Activated naive CD4-positive, alpha-beta T cell treated with anti-CD3 and anti-CD28 coated beads for 36 hours (primary cell): ENCODE measurements at regions not wholly inside any gene's neighbourhood (a gene's known extent, or its start where the extent isn't known, plus 50 kb on each side); places are given as distances from the start of the nearest gene placed in this dataset.

Experiments used
- CTCF ChIA-PET: fragments of 350-600 bp; sonication (Branson Sonifier 250); formaldehyde crosslinking; loops from one replicate; lab custom pipeline; 2021; ENCODE audit warnings: antibody characterized with exemption; lab: Charles Lee
- DNase-seq: peaks from one replicate; pipeline ENCODE4 v3.0.0-alpha.2; 2020
- H3K27ac Mint-ChIP-seq: one replicate; pipeline ENCODE4 v1.8.0; 2021; ENCODE audit warnings: mild to moderate bottlenecking, mixed read lengths
- H3K27me3 Mint-ChIP-seq: one replicate; pipeline ENCODE4 v1.8.0; 2021; ENCODE audit warnings: low read depth, mixed read lengths
- H3K36me3 Mint-ChIP-seq: one replicate; pipeline ENCODE4 v1.8.0; 2021; ENCODE audit warnings: low read depth, mixed read lengths
- H3K4me1 Mint-ChIP-seq: one replicate; pipeline ENCODE4 v1.8.0; 2021; ENCODE audit warnings: low read depth, mixed read lengths
- H3K4me3 Mint-ChIP-seq: one replicate; pipeline ENCODE4 v1.8.0; 2021; ENCODE audit warnings: mild to moderate bottlenecking, moderate library complexity, mixed read lengths
- H3K9me3 Mint-ChIP-seq: one replicate; pipeline ENCODE4 v1.8.0; 2021; ENCODE audit warnings: mixed read lengths
- intact Hi-C: fragments of 100-400 bp; cut with micrococcal nuclease; formaldehyde crosslinking; loops from one replicate; pipeline ENCODE4 v1.15.1; 2023

DNA sequence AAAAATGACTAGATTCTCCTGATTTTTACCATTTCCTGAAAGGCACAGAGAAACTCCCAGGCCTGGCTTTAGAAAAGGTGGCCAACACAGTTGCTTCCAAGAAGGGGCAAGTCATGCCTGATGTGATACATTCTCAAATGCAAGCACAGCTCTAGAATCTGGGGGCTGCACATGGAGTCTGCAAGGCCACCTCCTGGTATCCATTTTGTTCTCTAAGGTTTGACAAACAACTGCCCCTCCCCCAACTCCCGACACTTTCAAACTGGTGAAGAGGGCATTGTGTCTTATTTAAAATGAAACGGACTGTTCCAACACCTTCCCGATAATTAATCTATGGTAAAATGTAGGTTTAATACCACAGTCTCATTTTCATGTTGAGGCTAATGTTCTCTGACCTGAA, 220.2 kb upstream of the CEP162 start:
- Mint-ChIP-seq H3K4me1 (no peaks in the 10 kb centered on the region), H3K27me3 (no peaks in the 10 kb centered on the region), H3K4me3 (no peak overlapping the region), H3K36me3 (no peaks in the 10 kb centered on the region), H3K9me3 (peaks cover under 1% of the 10 kb centered on the region), H3K27ac (no peak overlapping the region)
- DNase-seq: no peak
- intact Hi-C loops: no loop called here
- CTCF ChIA-PET: no interaction called here

DNA sequence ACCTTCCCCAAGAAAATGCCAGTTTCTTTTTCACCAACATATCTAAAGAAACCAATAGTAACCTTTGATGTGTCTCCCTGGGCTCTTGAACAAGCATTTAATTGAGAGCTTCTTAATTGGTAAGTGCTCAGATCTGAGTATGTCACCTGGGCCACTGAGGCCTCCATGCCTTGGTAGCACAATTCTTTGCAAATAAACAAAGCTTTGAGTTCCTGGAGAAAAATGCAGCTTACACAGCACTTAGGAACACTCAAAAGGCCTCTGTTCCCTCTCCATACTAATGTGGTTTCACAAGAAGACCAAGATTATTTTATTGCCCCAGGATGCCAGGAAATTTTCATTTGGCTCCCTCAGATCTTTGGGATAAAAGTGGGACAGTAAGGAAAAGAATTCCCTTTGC, 217.6 kb upstream of the CEP162 start:
- H3K27ac Mint-ChIP-seq: no peak overlapping the region
- no peaks in the 10 kb centered on the region for H3K36me3 Mint-ChIP-seq
- no peaks in the 10 kb centered on the region for H3K27me3 Mint-ChIP-seq
- no peak overlapping the region for H3K4me3 Mint-ChIP-seq
- H3K4me1 Mint-ChIP-seq: no peaks in the 10 kb centered on the region
- H3K9me3 Mint-ChIP-seq: no peaks in the 10 kb centered on the region
- intact Hi-C loops: no loop called here
- DNase-seq: no peak
- CTCF ChIA-PET: interaction anchor here (0.6 to 0.7 kb wide), 3 partner anchors 15 to 886 kb away, joined by 3 read pairs; no protein-coding TSS in a partner anchor

DNA sequence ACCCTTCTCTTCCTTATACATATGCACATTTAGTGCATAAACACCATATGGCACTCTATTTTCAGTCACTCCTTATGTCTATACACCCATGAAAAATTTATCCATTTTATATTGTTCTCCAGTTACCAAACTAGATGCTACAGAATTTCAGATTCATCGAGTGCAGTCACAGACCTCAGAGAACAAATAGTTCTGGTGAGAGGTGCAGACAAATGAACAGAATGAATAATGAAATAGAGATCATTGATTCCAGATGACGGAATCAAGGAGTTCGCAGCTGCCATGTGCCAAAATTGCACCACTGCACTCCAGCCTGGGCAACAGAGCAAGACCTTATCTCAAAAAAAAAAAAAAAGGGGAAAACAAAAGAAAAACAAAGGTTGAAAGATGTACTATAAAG, 214.8 kb upstream of the CEP162 start:
- H3K27me3 Mint-ChIP-seq: no peaks in the 10 kb centered on the region
- no peaks in the 10 kb centered on the region for H3K36me3 Mint-ChIP-seq
- CTCF ChIA-PET: interaction anchor here (0.6 kb wide), 1 partner anchor 704 kb away, joined by 3 read pairs; no protein-coding TSS in a partner anchor
- H3K9me3 Mint-ChIP-seq: no peaks in the 10 kb centered on the region
- H3K27ac Mint-ChIP-seq: no peak overlapping the region
- intact Hi-C loops: no loop called here
- H3K4me1 Mint-ChIP-seq: no peaks in the 10 kb centered on the region
- DNase-seq: no peak
- no peak overlapping the region for H3K4me3 Mint-ChIP-seq

DNA sequence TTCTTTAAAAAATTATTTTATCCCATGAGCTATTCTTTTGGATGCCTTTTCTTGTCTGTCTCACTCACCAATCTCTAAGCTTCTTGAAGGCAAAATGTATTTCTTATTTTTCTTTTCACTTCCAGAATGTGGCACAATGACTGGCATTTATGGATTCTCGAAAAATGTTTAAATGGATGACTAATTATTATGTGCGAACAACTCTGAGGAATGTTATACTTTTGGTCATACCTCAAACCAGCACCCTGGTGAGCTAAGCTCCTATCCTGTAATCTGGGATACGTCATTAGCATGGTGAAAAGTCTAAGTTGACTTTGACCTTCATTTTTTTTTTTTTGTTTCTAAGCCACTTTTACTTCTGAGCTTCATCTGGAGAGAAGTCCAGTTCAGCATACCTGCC, 214.0 kb upstream of the CEP162 start:
- Mint-ChIP-seq H3K27ac (no peak overlapping the region), H3K27me3 (no peaks in the 10 kb centered on the region), H3K36me3 (no peaks in the 10 kb centered on the region), H3K9me3 (no peaks in the 10 kb centered on the region), H3K4me1 (no peaks in the 10 kb centered on the region), H3K4me3 (no peak overlapping the region)
- no peak for DNase-seq
- intact Hi-C loops: no loop called here
- CTCF ChIA-PET: no interaction called here

DNA sequence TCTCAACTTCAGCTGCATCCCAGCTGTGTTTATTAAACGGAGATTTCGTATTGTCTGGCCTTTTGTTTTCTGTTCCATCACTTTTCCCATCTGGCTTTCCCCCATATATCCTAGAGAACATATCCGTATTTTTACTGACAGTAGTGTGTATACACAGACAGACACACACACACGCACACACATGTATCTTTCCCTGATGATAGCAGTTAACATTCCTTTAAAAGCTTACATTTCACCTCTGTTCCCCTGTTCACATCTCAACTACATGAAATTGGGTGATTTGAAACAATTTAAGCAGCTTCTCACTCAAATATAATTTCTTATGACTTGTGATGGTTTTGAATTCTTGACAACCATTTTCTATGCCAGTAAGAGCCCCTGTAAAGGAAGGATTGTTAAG, 207.1 kb upstream of the CEP162 start:
- intact Hi-C loops: no loop called here
- Mint-ChIP-seq H3K4me1 (no peaks in the 10 kb centered on the region), H3K4me3 (no peak overlapping the region), H3K9me3 (no peaks in the 10 kb centered on the region), H3K27ac (no peak overlapping the region), H3K36me3 (no peaks in the 10 kb centered on the region), H3K27me3 (peaks cover 3% of the 10 kb centered on the region)
- DNase-seq: no peak
- CTCF ChIA-PET: no interaction called here

DNA sequence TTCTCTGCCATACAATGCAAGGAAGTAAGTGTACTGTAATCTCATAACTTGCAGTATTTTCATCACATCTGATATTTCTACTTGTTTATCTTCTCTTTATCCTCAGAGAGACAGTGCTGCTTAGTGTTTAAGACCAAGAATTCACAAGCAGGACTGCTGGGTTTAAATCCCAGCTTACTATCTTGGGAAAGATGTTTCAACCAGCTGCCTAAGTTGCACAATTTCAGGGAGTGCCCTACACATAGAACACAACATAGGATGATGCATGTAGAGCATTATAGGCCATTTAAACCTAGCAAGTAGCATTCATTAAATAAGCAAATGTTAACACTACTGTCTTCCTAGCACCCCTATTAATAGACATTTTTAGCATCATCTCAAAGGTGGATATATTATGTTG, 205.2 kb upstream of the CEP162 start:
- Mint-ChIP-seq H3K4me1 (no peaks in the 10 kb centered on the region), H3K27me3 (peaks cover 3% of the 10 kb centered on the region), H3K4me3 (no peak overlapping the region), H3K27ac (no peak overlapping the region), H3K9me3 (no peaks in the 10 kb centered on the region), H3K36me3 (no peaks in the 10 kb centered on the region)
- CTCF ChIA-PET: no interaction called here
- intact Hi-C loops: no loop called here
- no peak for DNase-seq

DNA sequence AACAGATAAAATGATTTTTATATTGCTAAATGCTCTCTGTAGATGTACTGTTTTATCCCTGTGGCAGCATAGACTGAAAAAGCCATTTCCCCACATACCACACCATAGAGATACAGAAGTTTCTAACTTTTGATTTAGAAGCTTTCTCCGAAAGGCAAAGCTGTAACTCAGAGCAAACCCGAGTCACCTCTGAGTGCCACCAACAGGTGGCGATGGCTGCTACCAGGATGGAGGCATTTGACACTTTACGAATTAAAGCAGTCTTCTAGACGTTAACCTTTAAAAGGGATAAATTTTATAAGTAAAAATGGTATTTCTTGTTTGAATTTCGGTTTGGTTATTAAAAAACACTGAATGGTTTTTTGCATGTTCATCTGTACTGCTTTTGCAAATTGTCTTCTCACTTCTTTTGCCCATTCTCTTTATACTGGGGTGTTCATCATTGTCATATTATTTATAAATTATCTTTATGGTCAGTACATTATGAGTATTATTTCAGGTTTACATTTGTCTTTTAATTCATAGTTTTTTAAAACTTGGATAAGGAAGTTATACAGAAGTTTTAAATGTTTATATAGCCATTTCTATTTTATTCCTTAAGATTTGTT, 201.0 kb upstream of the CEP162 start:
- Mint-ChIP-seq H3K36me3 (no peaks in the 10 kb centered on the region), H3K9me3 (no peaks in the 10 kb centered on the region), H3K27me3 (peaks cover 3% of the 10 kb centered on the region), H3K4me1 (no peaks in the 10 kb centered on the region), H3K27ac (no peak overlapping the region), H3K4me3 (no peak overlapping the region)
- peak; percentile 46 for DNase-seq
- intact Hi-C loops: loop anchor here (1.0 to 2.0 kb wide), 2 partner anchors 346 to 895 kb away; no protein-coding TSS in a partner anchor
- CTCF ChIA-PET: interaction anchor here (0.9 kb wide), 1 partner anchor 16 kb away, joined by 4 read pairs; no protein-coding TSS in a partner anchor

DNA sequence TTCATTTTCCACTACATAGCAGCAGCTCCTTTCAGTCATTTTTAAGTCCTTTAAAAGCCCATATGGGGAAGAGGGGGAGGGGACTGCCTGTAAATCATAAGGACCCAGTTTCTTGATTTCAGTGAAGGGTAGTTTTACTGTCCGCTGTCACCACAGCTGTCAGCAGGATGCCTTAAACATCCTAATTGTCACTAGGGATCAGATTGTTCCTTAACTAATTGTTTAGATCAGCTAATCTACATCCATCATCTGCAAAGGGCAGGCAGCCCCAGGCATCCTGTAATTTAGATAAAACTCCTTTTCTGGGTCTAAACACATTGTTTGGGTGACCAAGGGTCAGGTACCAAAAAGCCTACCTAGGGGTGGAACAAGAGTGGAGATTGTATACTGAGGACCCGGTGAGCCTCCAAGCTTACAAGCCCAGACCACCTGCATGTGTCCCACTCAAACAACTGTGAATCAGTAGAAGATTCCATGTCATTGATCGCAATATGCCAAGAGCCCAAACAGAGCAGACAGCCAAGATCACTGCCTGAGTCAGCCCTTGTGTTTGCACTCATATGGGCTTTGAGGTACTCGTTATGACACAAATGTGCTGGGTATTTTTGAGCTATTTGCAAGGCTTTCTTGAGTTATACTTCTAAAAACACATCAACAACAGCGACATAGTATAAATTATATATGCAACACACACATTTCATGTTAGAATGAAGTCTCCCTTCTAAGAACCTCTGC, 198.7 kb upstream of the CEP162 start:
- H3K4me1 Mint-ChIP-seq: no peaks in the 10 kb centered on the region
- H3K27me3 Mint-ChIP-seq: peaks cover 4% of the 10 kb centered on the region
- CTCF ChIA-PET: no interaction called here
- H3K27ac Mint-ChIP-seq: no peak overlapping the region
- DNase-seq: no peak
- H3K9me3 Mint-ChIP-seq: no peaks in the 10 kb centered on the region
- intact Hi-C loops: no loop called here
- no peaks in the 10 kb centered on the region for H3K36me3 Mint-ChIP-seq
- no peak overlapping the region for H3K4me3 Mint-ChIP-seq

DNA sequence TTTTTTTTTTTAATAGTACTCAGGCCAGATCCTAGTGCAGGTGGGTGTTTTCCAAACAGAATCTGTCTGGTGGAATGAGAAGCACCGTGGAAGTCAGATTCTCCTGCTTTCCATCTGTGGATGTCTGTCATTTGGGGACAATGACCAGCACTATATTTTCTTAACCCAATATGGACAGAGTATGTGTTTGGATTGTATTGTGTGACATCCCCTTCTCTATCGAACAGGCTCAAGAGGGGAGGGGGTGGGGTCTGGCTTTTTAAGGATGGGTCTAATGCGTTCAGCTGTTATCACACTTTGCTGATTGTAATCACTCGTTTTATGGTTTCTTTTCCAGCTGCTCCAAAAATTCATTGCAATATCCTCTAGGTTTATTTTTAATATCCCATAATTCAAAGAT, 197.5 kb upstream of the CEP162 start:
- intact Hi-C loops: no loop called here
- no peak for DNase-seq
- no peaks in the 10 kb centered on the region for H3K9me3 Mint-ChIP-seq
- H3K36me3 Mint-ChIP-seq: no peaks in the 10 kb centered on the region
- no peak overlapping the region for H3K27ac Mint-ChIP-seq
- H3K4me3 Mint-ChIP-seq: no peak overlapping the region
- peaks cover 3% of the 10 kb centered on the region for H3K27me3 Mint-ChIP-seq
- CTCF ChIA-PET: interaction anchor here (1.1 kb wide), 1 partner anchor 12 kb away, joined by 4 read pairs; no protein-coding TSS in a partner anchor
- no peaks in the 10 kb centered on the region for H3K4me1 Mint-ChIP-seq

DNA sequence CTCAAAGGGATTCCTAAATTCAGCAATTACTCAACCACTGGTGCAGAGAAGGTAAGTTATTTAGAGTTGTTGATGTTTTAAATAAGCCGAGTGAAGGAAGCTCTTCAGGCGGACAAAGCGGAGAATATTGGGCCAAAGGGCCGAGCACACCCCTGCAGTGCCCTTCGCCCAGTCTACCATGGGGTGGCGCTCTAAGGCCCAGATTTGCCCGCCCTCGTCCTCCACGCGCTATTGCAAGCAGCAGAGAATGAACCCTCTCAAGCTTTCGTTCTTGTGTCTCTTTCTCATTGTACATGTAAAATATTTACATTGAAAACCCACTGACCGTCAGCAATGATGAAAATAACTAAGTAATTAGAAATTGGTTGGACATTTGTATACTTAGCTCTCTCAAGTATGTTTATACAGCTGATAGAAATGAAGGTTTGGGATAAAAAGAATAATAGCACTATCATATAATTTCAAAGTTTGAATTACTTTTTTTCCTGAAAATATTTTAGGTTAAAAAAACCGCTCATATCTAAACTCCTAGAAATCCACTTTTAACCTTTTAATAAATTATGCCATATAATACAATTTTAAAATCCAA, 195.0 kb upstream of the CEP162 start:
- no peaks in the 10 kb centered on the region for H3K36me3 Mint-ChIP-seq
- H3K27ac Mint-ChIP-seq: no peak overlapping the region
- intact Hi-C loops: no loop called here
- H3K4me3 Mint-ChIP-seq: no peak overlapping the region
- H3K9me3 Mint-ChIP-seq: no peaks in the 10 kb centered on the region
- CTCF ChIA-PET: interaction anchor here (0.6 kb wide), 1 partner anchor 328 kb away, joined by 5 read pairs; no protein-coding TSS in a partner anchor
- peak; percentile 32 for DNase-seq
- no peaks in the 10 kb centered on the region for H3K4me1 Mint-ChIP-seq
- peaks cover 3% of the 10 kb centered on the region for H3K27me3 Mint-ChIP-seq

DNA sequence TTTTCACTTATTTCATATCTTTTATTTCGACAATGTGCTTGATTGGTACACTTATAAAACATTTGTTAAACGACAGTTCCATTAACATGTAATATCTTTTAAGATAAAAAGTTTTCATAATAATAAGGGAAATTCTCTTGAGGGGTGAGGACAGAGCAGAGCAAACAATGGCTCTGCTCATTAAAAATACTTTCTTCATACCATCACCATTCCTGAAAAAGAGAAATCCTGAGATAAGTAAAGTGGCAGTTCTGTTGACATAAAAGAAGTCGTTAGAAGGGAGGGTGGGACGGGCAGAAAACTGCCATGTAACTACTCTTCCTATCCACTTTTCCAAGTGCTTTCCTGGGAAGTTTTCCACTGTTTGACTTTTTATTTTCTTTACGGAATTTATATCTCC, 193.6 kb upstream of the CEP162 start:
- H3K27me3 Mint-ChIP-seq: peaks cover 3% of the 10 kb centered on the region
- H3K4me1 Mint-ChIP-seq: no peaks in the 10 kb centered on the region
- CTCF ChIA-PET: no interaction called here
- DNase-seq: no peak
- no peaks in the 10 kb centered on the region for H3K9me3 Mint-ChIP-seq
- H3K36me3 Mint-ChIP-seq: no peaks in the 10 kb centered on the region
- H3K4me3 Mint-ChIP-seq: no peak overlapping the region
- H3K27ac Mint-ChIP-seq: no peak overlapping the region
- intact Hi-C loops: no loop called here

DNA sequence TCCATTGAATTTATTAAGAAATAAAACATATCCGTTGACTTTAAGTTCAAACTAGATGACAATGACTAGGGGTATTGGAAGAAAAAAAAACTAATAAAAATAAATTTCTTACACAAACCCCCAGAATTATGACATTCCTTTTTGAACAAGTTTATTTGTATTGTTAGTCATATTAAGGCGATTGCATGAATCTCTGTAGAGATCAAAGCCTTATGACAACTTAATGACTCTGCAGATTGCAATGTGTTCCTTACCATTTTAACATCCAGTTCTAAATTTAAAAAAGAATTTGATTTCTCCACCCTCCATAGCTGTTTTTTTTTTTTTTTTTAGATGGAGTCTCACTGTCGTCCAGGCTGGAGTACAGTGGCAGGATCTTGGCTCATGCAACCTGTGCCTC, 189.8 kb upstream of the CEP162 start:
- no peak overlapping the region for H3K4me3 Mint-ChIP-seq
- no peaks in the 10 kb centered on the region for H3K36me3 Mint-ChIP-seq
- peaks cover 3% of the 10 kb centered on the region for H3K27me3 Mint-ChIP-seq
- H3K4me1 Mint-ChIP-seq: no peaks in the 10 kb centered on the region
- intact Hi-C loops: no loop called here
- no peaks in the 10 kb centered on the region for H3K9me3 Mint-ChIP-seq
- no peak overlapping the region for H3K27ac Mint-ChIP-seq
- no peak for DNase-seq
- CTCF ChIA-PET: no interaction called here
